GM12892 (cell line): ENCODE measurements at regions not wholly inside any gene's neighbourhood (a gene's known extent, or its start where the extent isn't known, plus 50 kb on each side); places are given as distances from the start of the nearest gene placed in this dataset.

Experiments used
- POLR2A ChIP-seq: IDR thresholded peaks from 2 replicates; pipeline ENCODE4 v1.6.1; 2011; ENCODE audit warnings: low read depth, low read length, control low read depth
- POLR2AphosphoS5 ChIP-seq: IDR thresholded peaks from 2 replicates; pipeline ENCODE4 v1.6.1; 2011; ENCODE audit warnings: low read depth, low read length, control low read depth

- TF ChIP-seq POLR2A (no peak), POLR2AphosphoS5 (no peak)
These were observed 423.5 kb downstream of the COL12A1 start for GRCh38 chr6:74782346-74782745.
